GM12864 (cell line): ENCODE measurements at regions not wholly inside any gene's neighbourhood (a gene's known extent, or its start where the extent isn't known, plus 50 kb on each side); places are given as distances from the start of the nearest gene placed in this dataset.

ENCODE experiments used
- DNase-seq: peaks from one replicate; pipeline ENCODE4 v3.0.0-alpha.2; 2011; ENCODE audit warnings: low read depth
- H3K4me3 ChIP-seq: 2 replicates; pipeline ENCODE4 v1.5.1; 2011; ENCODE audit warnings: mild to moderate bottlenecking, low read depth, low read length, control low read depth
- TF ChIP-seq, protein P1 (sequence below): IDR thresholded peaks from 2 replicates; pipeline ENCODE4 v1.5.1; 2011; ENCODE audit warnings: low read depth, mild to moderate bottlenecking, moderate library complexity, low read length, control low read depth, inconsistent platforms; ENCODE audit errors: missing control alignments

DNA sequence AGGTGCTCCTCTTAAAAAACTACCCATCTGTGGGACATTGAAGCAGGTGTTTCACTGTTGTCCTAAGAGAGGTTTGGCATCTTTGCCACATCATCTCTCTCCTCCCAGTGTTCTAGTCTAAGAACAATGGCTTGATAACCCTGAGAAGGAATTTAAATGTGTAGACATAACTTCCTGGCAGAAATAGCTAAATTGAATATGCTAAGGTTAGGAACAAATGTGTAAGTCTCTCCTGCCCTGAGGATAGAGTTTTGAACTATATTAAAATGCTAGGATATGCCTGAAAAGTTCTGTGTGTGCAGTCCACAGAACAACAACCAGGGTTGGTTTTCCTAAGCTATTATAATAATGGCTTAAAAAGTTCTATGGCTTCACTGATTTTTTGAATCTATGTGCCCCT is 106.6 kb downstream of the LRRC70 start:
- TF ChIP-seq, protein P1, sequence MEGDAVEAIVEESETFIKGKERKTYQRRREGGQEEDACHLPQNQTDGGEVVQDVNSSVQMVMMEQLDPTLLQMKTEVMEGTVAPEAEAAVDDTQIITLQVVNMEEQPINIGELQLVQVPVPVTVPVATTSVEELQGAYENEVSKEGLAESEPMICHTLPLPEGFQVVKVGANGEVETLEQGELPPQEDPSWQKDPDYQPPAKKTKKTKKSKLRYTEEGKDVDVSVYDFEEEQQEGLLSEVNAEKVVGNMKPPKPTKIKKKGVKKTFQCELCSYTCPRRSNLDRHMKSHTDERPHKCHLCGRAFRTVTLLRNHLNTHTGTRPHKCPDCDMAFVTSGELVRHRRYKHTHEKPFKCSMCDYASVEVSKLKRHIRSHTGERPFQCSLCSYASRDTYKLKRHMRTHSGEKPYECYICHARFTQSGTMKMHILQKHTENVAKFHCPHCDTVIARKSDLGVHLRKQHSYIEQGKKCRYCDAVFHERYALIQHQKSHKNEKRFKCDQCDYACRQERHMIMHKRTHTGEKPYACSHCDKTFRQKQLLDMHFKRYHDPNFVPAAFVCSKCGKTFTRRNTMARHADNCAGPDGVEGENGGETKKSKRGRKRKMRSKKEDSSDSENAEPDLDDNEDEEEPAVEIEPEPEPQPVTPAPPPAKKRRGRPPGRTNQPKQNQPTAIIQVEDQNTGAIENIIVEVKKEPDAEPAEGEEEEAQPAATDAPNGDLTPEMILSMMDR = no peak
- DNase-seq = no peak

DNA sequence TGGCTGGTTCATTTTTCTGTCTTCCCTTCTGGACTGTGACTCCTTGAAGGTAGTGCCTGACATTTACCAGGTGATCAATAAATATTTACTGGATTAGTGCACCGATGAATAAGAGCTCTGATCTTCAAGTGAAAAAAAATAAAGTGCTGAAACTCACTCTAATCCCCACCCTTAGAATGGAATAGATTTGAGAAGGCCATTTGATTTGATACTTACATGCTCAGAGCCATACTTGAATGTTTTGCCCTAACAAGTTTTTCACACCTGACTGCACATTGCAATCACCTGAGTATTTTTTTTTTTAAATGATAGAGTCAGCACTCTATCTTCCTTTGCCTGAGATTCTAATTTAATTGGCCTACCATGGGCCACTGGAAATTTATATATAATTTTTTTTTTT is 105.7 kb downstream of the LRRC70 start:
- TF ChIP-seq, protein P1 = no peak
- no peak for DNase-seq
- H3K4me3 ChIP-seq = no peak overlapping the region

More for the DNA sequence above, 106.6 kb downstream of the LRRC70 start:
- H3K4me3 ChIP-seq = no peak overlapping the region

DNA sequence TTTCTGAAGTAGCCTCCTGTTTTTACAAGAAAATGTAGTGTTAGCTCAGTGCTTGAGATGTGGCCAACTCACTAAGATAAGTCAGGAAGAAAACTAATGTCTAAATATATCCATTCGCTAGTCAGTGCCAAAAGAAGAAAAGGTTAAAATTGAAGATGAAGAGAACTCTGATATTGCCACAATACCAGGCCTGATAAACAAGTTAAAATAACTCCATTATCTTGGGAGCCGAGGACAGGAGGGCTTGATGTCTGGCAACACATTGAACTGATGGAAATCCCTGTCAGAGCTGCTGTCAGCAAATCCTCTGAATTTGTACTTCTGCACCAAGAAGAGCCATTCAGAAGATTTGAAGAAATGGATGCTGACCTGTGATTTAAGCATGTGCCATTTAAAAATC is 103.4 kb downstream of the LRRC70 start:
- no peak for DNase-seq
- TF ChIP-seq, protein P1 = no peak
- H3K4me3 ChIP-seq = no peak overlapping the region

DNA sequence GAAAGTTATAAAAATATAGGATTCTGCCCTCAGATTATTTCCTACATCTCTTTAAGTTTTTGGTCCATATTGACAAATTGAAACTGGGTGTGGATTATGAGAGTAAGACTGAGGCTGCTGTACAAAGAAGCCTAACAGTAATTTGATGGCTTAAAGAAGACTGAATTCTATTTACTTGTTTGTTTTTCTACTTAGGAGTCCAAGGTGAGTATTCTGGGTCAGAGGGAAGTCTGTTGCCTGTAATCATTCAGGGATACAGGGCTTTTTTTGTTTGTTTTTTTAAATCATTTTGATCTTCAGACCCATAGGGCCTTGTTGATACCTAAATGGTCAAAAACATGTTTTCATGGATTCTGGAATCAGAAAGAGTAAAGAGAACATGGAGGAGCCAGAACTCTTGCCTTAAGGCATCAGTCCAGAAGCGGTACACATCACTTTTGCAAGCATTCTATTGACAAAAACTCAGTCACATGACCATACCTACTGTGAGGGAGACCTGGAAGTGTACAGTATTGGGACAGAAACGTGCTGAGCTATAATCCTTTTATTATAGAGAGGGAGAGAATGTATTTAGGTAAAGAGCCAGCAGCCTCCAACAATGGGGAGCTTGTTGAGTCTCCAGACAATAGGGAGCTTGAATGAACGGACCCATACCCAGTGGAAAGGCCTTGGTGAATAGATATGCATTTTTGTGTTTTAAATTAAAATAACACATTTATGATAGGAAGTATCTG is 102.7 kb downstream of the LRRC70 start:
- no peak overlapping the region for H3K4me3 ChIP-seq

DNA sequence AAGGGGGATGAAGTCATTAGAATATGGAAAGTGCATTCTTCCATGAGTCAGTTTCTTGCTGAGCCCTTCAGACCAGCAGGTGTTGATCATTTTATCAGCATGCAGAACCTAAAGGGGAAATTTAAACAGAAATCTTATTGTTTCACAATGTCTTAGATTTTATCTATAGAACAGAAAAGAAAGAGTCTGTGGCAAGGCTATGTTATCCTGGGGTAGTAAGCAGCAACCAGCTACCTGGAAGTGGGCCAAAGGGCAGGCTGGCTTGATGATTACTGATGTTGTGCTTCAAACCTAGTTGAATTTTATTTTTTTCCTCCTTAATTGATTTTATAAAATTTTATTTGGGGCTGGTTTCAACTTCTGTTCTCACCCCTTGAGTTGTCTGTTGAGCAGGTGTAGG is 101.5 kb downstream of the LRRC70 start:
- no peak for DNase-seq
- H3K4me3 ChIP-seq = no peak overlapping the region
- TF ChIP-seq, protein P1 = no peak

More for the DNA sequence above, 102.7 kb downstream of the LRRC70 start:
- DNase-seq = no peak
- TF ChIP-seq, protein P1 = no peak
